Activated CD4-positive, alpha-beta T cell treated with anti-CD3 and anti-CD28 coated beads, Interleukin-2, amount 10 ng/mL, durations not matched to agents 7 days and 5 days (primary cell): ENCODE measurements at regions not wholly inside any gene's neighbourhood (a gene's known extent, or its start where the extent isn't known, plus 50 kb on each side); places are given as distances from the start of the nearest gene placed in this dataset.
"Not testable (repeated sequence)": the region's sequence is repeated elsewhere in the genome, so short reads cannot be mapped to it uniquely, and the experiment has no call there.

Source experiments
- CTCF ChIA-PET: fragments of 350-600 bp; sonication (Branson Sonifier 250); formaldehyde crosslinking; loops from one replicate; lab custom pipeline; 2021; ENCODE audit warnings: antibody characterized with exemption; lab: Charles Lee
- POLR2A ChIA-PET: fragments of 350-600 bp; sonication (Branson Sonifier 250); formaldehyde crosslinking; loops from one replicate; lab custom pipeline; 2021; ENCODE audit warnings: antibody characterized with exemption; lab: Charles Lee
- DNase-seq: peaks from one replicate; pipeline ENCODE4 v3.0.0-alpha.2; 2020
- H3K27ac Mint-ChIP-seq: one replicate; pipeline ENCODE4 v1.8.0; 2021; ENCODE audit warnings: mild to moderate bottlenecking, moderate library complexity, mixed read lengths
- H3K27me3 Mint-ChIP-seq: one replicate; pipeline ENCODE4 v1.8.0; 2021; ENCODE audit warnings: mixed read lengths
- H3K36me3 Mint-ChIP-seq: one replicate; pipeline ENCODE4 v1.8.0; 2021; ENCODE audit warnings: low read depth, mixed read lengths
- H3K4me1 Mint-ChIP-seq: one replicate; pipeline ENCODE4 v1.8.0; 2021; ENCODE audit warnings: mixed read lengths
- H3K4me3 Mint-ChIP-seq: one replicate; pipeline ENCODE4 v1.8.0; 2021; ENCODE audit warnings: mild to moderate bottlenecking, moderate library complexity, mixed read lengths
- H3K9me3 Mint-ChIP-seq: one replicate; pipeline ENCODE4 v1.8.0; 2021; ENCODE audit warnings: mixed read lengths

DNA sequence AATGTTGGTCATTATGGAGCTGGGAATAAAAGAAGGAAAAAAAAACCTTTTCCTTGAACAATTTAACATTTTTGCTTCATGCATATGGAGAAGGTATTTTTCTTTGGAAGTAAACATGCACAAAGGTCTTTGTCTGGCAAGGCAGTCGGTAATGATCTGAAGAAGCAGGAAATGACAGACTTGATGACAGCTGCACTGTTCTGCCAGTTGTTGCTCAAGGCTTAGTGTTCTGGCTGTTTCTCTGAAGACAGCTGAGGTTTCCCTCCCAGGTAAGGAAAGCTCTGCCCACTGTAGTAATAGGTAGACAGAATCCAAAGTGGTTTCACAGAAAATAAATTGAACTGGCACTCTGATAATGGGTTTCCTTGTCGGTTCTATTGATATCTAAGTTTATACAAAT is 308.4 kb upstream of the GCFC2 start:
- H3K4me1 Mint-ChIP-seq = no peaks in the 10 kb centered on the region
- H3K9me3 Mint-ChIP-seq = peaks cover 2% of the 10 kb centered on the region
- ChIA-PET CTCF (no interaction called here), POLR2A (no interaction called here)
- no peak overlapping the region for H3K27ac Mint-ChIP-seq
- H3K27me3 Mint-ChIP-seq = no peaks in the 10 kb centered on the region
- DNase-seq = no peak
- H3K36me3 Mint-ChIP-seq = no peaks in the 10 kb centered on the region
- no peak overlapping the region for H3K4me3 Mint-ChIP-seq

DNA sequence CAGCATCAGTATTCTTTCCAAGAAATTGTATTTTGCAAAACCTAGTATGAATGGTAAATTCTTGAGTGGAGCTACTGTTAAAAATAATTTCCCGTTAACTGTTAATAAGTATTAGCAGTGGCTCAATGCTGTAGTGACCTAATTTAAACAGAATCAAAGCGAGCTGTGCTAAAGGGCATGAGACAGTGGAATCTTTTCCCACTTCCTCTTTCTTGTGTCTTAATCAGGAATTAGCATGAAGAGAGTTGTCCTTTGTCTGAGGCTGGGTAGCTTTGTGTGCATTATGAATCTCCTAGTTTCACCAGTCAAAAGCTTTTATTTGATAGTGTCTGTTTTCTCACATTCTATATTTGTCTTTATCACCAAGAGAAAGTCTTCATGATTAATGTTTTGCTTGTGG is 298.8 kb upstream of the GCFC2 start:
- no peaks in the 10 kb centered on the region for H3K36me3 Mint-ChIP-seq
- H3K27ac Mint-ChIP-seq = no peak overlapping the region
- ChIA-PET CTCF (no interaction called here), POLR2A (no interaction called here)
- peaks cover 4% of the 10 kb centered on the region for H3K9me3 Mint-ChIP-seq
- no peaks in the 10 kb centered on the region for H3K4me1 Mint-ChIP-seq
- no peak overlapping the region for H3K4me3 Mint-ChIP-seq
- no peak for DNase-seq
- H3K27me3 Mint-ChIP-seq = no peaks in the 10 kb centered on the region

DNA sequence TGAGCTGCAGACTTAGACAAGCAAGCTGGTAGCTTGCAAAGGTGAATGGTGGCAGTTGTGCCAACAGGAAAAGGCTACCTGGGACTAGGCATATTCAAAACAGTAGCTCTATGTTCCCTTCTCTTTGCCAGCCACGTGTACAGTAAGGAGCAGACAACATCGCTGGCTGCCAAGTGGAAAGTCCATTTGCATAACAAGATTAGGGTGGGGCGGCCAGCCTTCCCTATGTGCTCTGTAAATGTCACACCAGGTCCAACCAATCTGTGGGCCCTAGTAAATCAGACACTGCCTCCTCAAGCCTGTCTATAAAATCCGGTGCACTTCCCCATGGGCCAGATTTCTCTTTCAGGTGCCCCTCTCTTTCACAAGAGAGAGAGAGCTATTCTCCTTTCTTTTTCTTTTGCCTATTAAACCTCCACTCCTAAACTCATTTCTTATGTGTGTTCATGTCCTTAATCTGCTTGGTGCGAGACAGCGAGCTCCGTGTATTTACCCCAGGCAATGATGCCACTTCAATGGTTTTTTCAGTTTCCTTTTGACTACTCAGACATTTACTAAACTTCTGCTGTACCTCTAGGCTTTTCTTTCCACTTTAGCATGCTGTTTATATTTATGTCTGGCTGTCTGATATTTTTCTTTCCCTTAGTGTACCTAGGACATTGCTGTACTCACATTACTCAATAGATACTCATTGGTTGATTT is 297.4 kb upstream of the GCFC2 start:
- Mint-ChIP-seq H3K4me1 (no peaks in the 10 kb centered on the region), H3K27ac (no peak overlapping the region), H3K36me3 (no peaks in the 10 kb centered on the region), H3K4me3 (no peak overlapping the region), H3K27me3 (no peaks in the 10 kb centered on the region), H3K9me3 (peaks cover 4% of the 10 kb centered on the region)
- CTCF ChIA-PET = no interaction called here
- DNase-seq = no peak
- POLR2A ChIA-PET = no interaction called here

DNA sequence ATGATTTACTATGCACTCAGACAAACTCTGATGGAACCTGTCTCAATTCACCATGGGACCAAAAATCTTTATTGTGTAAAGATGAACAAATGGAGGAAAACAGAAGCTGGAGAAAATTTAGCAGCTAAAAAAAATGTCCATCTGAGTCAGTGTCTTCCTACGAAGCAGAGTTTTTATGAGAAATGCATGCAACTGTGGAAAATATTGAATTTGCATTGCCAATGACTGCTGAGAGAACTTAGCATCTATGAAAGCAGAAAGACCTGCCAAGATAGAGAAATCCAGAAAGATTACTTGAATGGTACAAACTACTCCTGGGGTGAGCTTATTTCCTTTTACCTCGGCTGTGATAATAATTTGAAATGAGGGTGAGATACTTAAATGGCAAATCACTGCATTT is 289.7 kb upstream of the GCFC2 start:
- Mint-ChIP-seq H3K4me3 (no peak overlapping the region), H3K27me3 (no peaks in the 10 kb centered on the region), H3K4me1 (no peaks in the 10 kb centered on the region), H3K36me3 (no peaks in the 10 kb centered on the region), H3K27ac (no peak overlapping the region), H3K9me3 (peaks cover 12% of the 10 kb centered on the region)
- DNase-seq = no peak
- ChIA-PET CTCF (no interaction called here), POLR2A (interaction anchor here (0.6 kb wide), 1 partner anchor 11 kb away, joined by 3 read pairs; no protein-coding TSS in a partner anchor)

DNA sequence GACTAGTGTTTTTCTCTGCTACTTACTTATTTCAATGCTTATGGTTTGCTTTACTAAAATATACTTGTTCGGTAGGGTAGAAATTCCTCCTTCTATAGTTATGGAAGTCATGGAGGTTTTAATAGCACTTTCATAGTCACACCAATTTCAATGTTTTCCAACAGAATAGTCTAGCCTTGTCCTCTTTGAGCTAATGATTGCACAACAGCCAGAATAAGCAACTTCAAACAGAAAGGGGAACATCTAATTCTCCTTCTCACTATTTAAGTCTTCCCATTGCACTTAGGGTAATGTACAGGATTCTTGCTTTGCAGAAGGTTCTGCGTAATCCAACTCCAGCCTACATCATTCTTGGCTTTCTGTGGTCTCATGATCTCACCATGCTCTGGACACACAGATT is 287.7 kb upstream of the GCFC2 start:
- Mint-ChIP-seq H3K27ac (no peak overlapping the region), H3K4me1 (no peaks in the 10 kb centered on the region), H3K4me3 (no peak overlapping the region), H3K9me3 (peaks cover 18% of the 10 kb centered on the region), H3K27me3 (no peaks in the 10 kb centered on the region), H3K36me3 (no peaks in the 10 kb centered on the region)
- no peak for DNase-seq
- CTCF ChIA-PET = no interaction called here
- POLR2A ChIA-PET = no interaction called here

DNA sequence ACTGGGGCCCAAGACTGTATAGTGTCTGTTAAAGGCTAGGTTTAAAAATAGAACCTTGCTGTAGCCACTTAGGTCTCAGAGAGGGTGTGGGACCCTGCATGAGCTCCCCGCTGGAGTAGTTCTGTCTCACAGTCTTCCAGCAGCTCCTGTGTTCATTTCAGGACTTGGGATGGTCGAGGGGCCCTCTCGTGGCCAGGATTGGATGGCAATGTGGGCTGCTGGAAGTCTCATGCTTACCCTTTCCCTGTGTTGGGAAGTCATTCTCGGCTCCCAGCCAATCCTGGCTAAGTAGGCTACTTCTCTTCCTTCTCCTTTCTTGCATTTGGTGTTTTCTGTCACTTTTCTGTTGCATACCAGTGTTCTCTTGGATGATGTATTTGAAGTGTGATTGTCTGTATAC is 284.0 kb upstream of the GCFC2 start:
- Mint-ChIP-seq H3K36me3 (no peaks in the 10 kb centered on the region), H3K4me3 (no peak overlapping the region), H3K4me1 (no peaks in the 10 kb centered on the region), H3K9me3 (peaks cover 21% of the 10 kb centered on the region), H3K27ac (no peak overlapping the region), H3K27me3 (no peaks in the 10 kb centered on the region)
- DNase-seq = no peak
- POLR2A ChIA-PET = interaction anchor here (0.7 kb wide), 1 partner anchor 445 kb away, joined by 3 read pairs; no protein-coding TSS in a partner anchor
- CTCF ChIA-PET = no interaction called here

DNA sequence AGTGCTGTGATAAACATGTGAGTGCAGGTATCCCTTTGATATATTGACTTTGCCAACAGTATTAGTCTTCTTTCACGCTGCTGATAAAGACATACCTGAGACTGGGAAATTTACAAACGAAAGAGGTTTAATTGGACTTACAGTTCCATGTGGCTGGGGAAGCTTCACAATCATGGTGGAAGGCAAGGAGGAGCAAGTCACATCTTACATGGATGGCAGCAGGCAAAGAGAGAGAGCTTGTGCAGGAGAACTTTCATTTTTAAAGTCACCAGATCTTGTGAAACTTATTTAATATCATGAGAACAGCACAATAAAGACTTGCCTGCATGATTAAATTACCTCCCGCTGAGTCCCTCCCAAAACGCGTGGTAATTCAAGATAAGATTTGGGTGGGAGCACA is 277.9 kb upstream of the GCFC2 start:
- H3K4me1 Mint-ChIP-seq, H3K27ac Mint-ChIP-seq, H3K36me3 Mint-ChIP-seq, H3K27me3 Mint-ChIP-seq, H3K4me3 Mint-ChIP-seq, CTCF ChIA-PET, DNase-seq, POLR2A ChIA-PET: not testable (repeated sequence)
- H3K9me3 Mint-ChIP-seq = peaks cover 16% of the 10 kb centered on the region

DNA sequence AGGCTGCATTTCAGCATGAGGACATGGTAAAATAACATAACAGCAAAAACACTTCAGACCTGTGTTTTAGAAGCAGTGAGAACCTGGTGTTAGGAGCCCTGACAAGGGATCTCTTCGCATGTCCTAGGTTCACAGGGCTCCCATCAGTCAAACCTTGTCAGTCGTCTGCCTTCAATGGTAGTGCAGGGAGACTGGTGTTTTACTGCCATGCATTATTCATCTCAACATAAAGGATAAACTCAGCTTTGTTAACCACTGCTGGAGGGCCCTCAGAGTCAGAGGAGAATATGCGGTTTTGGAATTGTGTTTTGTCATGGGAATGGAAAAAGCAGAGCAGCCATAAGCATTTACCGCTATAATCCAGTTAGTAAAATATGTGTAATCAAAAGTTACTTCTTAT is 275.9 kb upstream of the GCFC2 start:
- H3K4me1 Mint-ChIP-seq = no peaks in the 10 kb centered on the region
- no peak for DNase-seq
- CTCF ChIA-PET = no interaction called here

DNA sequence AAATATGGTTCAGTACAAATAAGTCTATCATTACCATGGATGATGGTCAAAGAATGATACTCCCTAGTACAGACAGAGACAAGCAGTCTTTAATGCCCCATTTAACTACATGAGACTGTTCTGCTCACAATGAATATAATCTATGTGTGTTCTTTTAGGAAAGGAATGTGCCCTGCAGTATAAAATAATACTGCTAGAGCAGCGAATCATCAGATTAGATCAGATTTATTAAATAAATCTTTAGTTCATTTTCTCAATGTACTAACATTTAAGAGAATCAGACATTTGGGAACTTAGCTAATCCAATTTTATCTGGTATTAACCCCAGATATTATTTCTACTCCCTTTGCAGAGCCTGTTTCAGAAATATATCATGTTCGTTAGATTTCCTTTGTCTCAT is 272.0 kb upstream of the GCFC2 start:
- ChIA-PET CTCF (no interaction called here), POLR2A (no interaction called here)
- Mint-ChIP-seq H3K4me3 (no peak overlapping the region), H3K27me3 (no peaks in the 10 kb centered on the region), H3K36me3 (no peaks in the 10 kb centered on the region), H3K9me3 (peaks cover 6% of the 10 kb centered on the region), H3K27ac (no peak overlapping the region), H3K4me1 (no peaks in the 10 kb centered on the region)
- DNase-seq = no peak

More for the DNA sequence above, 275.9 kb upstream of the GCFC2 start:
- Mint-ChIP-seq H3K27me3 (no peaks in the 10 kb centered on the region), H3K36me3 (no peaks in the 10 kb centered on the region), H3K4me3 (no peak overlapping the region), H3K27ac (no peak overlapping the region), H3K9me3 (peaks cover 7% of the 10 kb centered on the region)
- POLR2A ChIA-PET = no interaction called here

DNA sequence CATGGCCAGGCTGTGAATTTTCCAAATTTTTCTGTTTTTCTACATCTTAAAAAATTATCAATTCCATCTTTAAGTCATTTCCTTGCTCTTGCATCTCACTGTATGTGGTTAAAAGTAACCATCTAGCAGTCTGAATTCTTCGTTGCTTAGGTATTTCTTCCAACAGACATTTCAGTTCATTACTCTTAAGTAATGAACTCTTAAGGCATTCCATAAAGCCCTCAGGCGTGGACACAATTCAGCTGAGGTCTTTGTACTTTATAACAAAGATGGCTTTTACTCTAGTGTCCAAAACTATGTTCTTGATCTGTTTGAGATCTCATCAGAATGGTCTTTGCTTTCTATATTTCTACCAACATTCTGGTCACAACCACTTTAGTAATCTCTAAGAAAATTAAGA is 253.9 kb upstream of the GCFC2 start:
- H3K4me1 Mint-ChIP-seq = no peaks in the 10 kb centered on the region
- H3K4me3 Mint-ChIP-seq = no peak overlapping the region
- DNase-seq = no peak
- CTCF ChIA-PET = no interaction called here
- no peak overlapping the region for H3K27ac Mint-ChIP-seq
- no peaks in the 10 kb centered on the region for H3K36me3 Mint-ChIP-seq
- POLR2A ChIA-PET = no interaction called here
- no peaks in the 10 kb centered on the region for H3K27me3 Mint-ChIP-seq
- no peaks in the 10 kb centered on the region for H3K9me3 Mint-ChIP-seq

DNA sequence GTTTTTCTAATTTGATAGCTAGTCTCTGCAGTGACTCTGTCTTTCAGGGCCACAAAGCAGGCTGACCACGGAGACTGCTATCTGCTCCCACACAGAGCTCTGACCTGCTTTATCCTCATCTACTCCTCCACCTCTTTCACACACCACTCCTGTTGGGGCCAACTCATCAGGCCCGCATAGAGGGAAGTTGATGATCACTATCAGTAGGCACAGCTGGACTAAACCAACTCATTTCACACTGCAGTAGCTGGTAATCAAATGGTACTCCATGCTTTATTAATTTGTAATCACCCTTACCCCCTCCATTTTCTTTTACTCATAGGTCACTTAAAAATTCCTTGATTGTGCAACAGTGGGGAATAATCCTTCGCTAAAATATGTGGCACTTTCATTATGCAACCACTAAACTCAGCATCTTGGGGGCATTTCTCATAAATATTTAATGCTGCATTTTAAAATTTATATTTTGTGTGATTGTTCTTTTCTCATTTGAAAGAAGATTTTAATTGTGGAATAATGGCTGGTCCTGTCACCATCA is 249.8 kb upstream of the GCFC2 start:
- Mint-ChIP-seq H3K9me3 (no peaks in the 10 kb centered on the region), H3K4me3 (no peak overlapping the region), H3K27ac (no peak overlapping the region), H3K36me3 (no peaks in the 10 kb centered on the region), H3K4me1 (no peaks in the 10 kb centered on the region), H3K27me3 (no peaks in the 10 kb centered on the region)
- CTCF ChIA-PET = no interaction called here
- POLR2A ChIA-PET = no interaction called here
- no peak for DNase-seq

DNA sequence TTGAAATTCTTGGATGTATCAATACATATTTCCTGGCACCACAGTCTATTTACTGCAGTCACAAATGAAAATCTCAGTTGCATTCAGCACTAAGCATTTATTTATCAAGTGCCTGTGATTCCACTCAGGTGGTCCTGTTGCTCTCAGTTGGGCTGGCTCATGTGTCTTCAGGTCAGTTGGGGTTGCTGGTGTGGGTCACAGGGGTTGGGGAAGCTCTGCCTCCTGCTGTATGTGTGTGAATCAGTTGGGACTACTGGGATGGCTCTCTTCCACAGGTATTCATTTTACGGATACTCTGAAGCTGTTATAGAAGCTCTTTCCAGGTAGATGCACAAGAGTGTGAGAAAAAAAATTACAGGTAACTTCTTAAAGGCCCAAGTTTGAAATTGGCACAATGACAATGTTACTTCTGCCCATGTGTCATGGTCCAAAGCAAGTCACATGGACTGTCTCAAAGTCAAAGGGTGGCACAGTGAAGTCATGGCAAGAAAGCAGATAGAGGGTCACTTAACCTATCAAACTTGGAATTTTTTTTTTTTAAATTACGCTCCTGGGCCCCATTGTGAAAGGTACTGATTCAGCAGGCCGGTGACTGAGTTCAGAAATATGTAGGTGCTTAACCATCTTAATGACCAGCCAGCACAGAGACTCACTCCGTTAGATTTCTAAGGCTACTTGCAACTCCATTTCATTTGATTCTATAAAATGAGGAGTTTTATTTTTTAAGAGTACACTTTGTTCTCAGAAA is 249.2 kb upstream of the GCFC2 start:
- CTCF ChIA-PET = no interaction called here

DNA sequence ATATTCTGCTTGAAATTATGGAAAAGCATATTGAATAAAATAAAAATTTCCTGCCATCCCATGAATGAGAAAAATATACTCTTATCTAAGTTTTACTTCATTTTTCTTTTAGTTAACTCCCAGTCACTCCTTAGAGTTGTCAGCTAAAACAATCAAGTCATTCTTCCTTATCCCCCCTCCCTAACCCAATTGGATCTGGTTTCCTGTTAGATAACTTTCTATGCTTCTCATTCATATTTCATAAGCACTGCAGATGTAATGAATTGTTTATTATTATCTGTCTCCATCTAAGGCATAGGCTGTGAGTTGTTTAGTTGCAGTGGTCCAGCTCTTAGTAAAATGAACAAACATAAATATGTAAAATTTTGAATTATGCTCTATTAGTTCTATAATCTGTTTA is 244.0 kb upstream of the GCFC2 start:
- H3K27ac Mint-ChIP-seq = no peak overlapping the region
- ChIA-PET CTCF (no interaction called here), POLR2A (no interaction called here)
- no peaks in the 10 kb centered on the region for H3K9me3 Mint-ChIP-seq
- H3K4me3 Mint-ChIP-seq = no peak overlapping the region
- no peaks in the 10 kb centered on the region for H3K27me3 Mint-ChIP-seq
- no peaks in the 10 kb centered on the region for H3K36me3 Mint-ChIP-seq
- no peaks in the 10 kb centered on the region for H3K4me1 Mint-ChIP-seq
- no peak for DNase-seq

More for the DNA sequence above, 249.2 kb upstream of the GCFC2 start:
- H3K36me3 Mint-ChIP-seq = no peaks in the 10 kb centered on the region
- H3K27me3 Mint-ChIP-seq = no peaks in the 10 kb centered on the region
- no peak overlapping the region for H3K4me3 Mint-ChIP-seq
- no peak for DNase-seq
- H3K27ac Mint-ChIP-seq = no peak overlapping the region
- no peaks in the 10 kb centered on the region for H3K4me1 Mint-ChIP-seq
- POLR2A ChIA-PET = no interaction called here
- H3K9me3 Mint-ChIP-seq = no peaks in the 10 kb centered on the region
